ENCODE measurements at regions not wholly inside any gene's neighbourhood (a gene's known extent, or its start where the extent isn't known, plus 50 kb on each side); places are given as distances from the start of the nearest gene placed in this dataset.

GRCh38 chr1:89472253-89472652 is 52.4 kb upstream of the LRRC8B start:
- H3K27ac Mint-ChIP-seq: no peak overlapping the region
- no peak overlapping the region for H3K4me3 Mint-ChIP-seq
- H3K9me3 Mint-ChIP-seq: peaks cover 9 to 16% of the 10 kb centered on the region in 2 donors
- peaks cover 18 to 19% of the 10 kb centered on the region in 2 donors for H3K27me3 Mint-ChIP-seq
- no peaks in the 10 kb centered on the region for H3K4me1 Mint-ChIP-seq
- H3K36me3 Mint-ChIP-seq: peaks cover 26 to 34% of the 10 kb centered on the region in 2 donors
- DNase-seq (no peak), ATAC-seq (replicated peaks) (no peak)

- no peak for ATAC-seq (replicated peaks)
- no peak overlapping the region for H3K4me3 Mint-ChIP-seq
- no peaks in the 10 kb centered on the region for H3K4me1 Mint-ChIP-seq
- H3K27me3 Mint-ChIP-seq: peaks cover 18 to 19% of the 10 kb centered on the region in 2 donors
- H3K27ac Mint-ChIP-seq: no peak overlapping the region
- no peak for DNase-seq
- H3K9me3 Mint-ChIP-seq: peaks cover 9 to 16% of the 10 kb centered on the region in 2 donors
- peaks cover 26 to 34% of the 10 kb centered on the region in 2 donors for H3K36me3 Mint-ChIP-seq
These were observed 51.7 kb upstream of the LRRC8B start for GRCh38 chr1:89472886-89473417.

Measured in stimulated activated naive B cell treated with anti-CD40 and anti-IgM and Interleukin-4, amounts not matched to agents 10 μg/mL and 1 μg/mL and 100 μg/mL, for 72 hours (primary cell).